CD4-positive, alpha-beta T cell treated with Interferon gamma for 1 hour (primary cell): ENCODE measurements at regions not wholly inside any gene's neighbourhood (a gene's known extent, or its start where the extent isn't known, plus 50 kb on each side); places are given as distances from the start of the nearest gene placed in this dataset.

Experiments used
- DNase-seq: peaks from one replicate; pipeline ENCODE4 v3.0.0-alpha.2; 2020

- no peak for DNase-seq
Observed at GRCh38 chr9:99592834-99593574, 228.7 kb upstream of the NR4A3 start.

- no peak for DNase-seq
Observed at GRCh38 chr9:99593610-99594009, 228.1 kb upstream of the NR4A3 start.

GRCh38 chr9:99594056-99594780, 227.5 kb upstream of the NR4A3 start:
- no peak for DNase-seq

GRCh38 chr9:99595796-99596195, 225.9 kb upstream of the NR4A3 start:
- DNase-seq = peak; percentile 56

GRCh38 chr9:99601571-99602111, 220.0 kb upstream of the NR4A3 start:
- DNase-seq = no peak

GRCh38 chr9:99602854-99603253, 218.8 kb upstream of the NR4A3 start:
- DNase-seq = no peak

GRCh38 chr9:99605016-99605743, 216.5 kb upstream of the NR4A3 start:
- DNase-seq = no peak

- DNase-seq = no peak
Observed at GRCh38 chr9:99606296-99606695, 215.4 kb upstream of the NR4A3 start.

GRCh38 chr9:99606957-99607356, 214.7 kb upstream of the NR4A3 start:
- DNase-seq = no peak

GRCh38 chr9:99607842-99608448, 213.7 kb upstream of the NR4A3 start:
- DNase-seq = no peak

GRCh38 chr9:99614341-99614740, 207.3 kb upstream of the NR4A3 start:
- DNase-seq = no peak

GRCh38 chr9:99621040-99621439, 200.6 kb upstream of the NR4A3 start:
- DNase-seq = no peak

- no peak for DNase-seq
Observed at GRCh38 chr9:99622679-99623078, 199.0 kb upstream of the NR4A3 start.

GRCh38 chr9:99623780-99624364, 197.8 kb upstream of the NR4A3 start:
- no peak for DNase-seq

GRCh38 chr9:99624499-99625233, 197.0 kb upstream of the NR4A3 start:
- no peak for DNase-seq

- no peak for DNase-seq
Observed at GRCh38 chr9:99626426-99626825, 195.3 kb upstream of the NR4A3 start.

- DNase-seq = no peak
Observed at GRCh38 chr9:99628285-99628684, 193.4 kb upstream of the NR4A3 start.

GRCh38 chr9:99628849-99629620, 192.7 kb upstream of the NR4A3 start:
- no peak for DNase-seq

- DNase-seq = no peak
Observed at GRCh38 chr9:99632349-99633038, 189.2 kb upstream of the NR4A3 start.

GRCh38 chr9:99633265-99633664, 188.4 kb upstream of the NR4A3 start:
- no peak for DNase-seq

- no peak for DNase-seq
Observed at GRCh38 chr9:99634186-99634585, 187.5 kb upstream of the NR4A3 start.
